Thymus (tissue), 11 donors: ENCODE measurements at regions not wholly inside any gene's neighbourhood (a gene's known extent, or its start where the extent isn't known, plus 50 kb on each side); places are given as distances from the start of the nearest gene placed in this dataset.

ENCODE experiments used
- DNase-seq, 9 donors: peaks; one replicate each; pipeline ENCODE4 v3.0.0-alpha.2; 2013; ENCODE audit warnings: low spot score in 9 of 9, low read depth in 6 of 9, missing footprints in 1 of 9
- H3K27ac ChIP-seq, 2 donors: one replicate each; pipeline ENCODE4 v1.5.1; 2013; ENCODE audit warnings: control low read depth in 1 of 2, low read depth in 1 of 2, low read length in 1 of 2, mild to moderate bottlenecking in 1 of 2, moderate library complexity in 1 of 2
- H3K27me3 ChIP-seq, 2 donors: one replicate each; pipeline ENCODE4 v1.5.1; 2013; ENCODE audit warnings: low read length in 1 of 2; ENCODE audit not compliant: control insufficient read depth in 2 of 2, insufficient read depth in 1 of 2
- H3K36me3 ChIP-seq, 2 donors: one replicate each; pipeline ENCODE4 v1.5.1; 2013; ENCODE audit warnings: low read length in 1 of 2, mild to moderate bottlenecking in 1 of 2, moderate library complexity in 1 of 2; ENCODE audit not compliant: control insufficient read depth in 2 of 2, insufficient read depth in 2 of 2
- H3K4me1 ChIP-seq, 2 donors: one replicate each; pipeline ENCODE4 v1.5.1; 2013; ENCODE audit warnings: low read length in 2 of 2; ENCODE audit not compliant: control insufficient read depth in 2 of 2, insufficient read depth in 2 of 2
- H3K4me3 ChIP-seq, 2 donors: one replicate each; pipeline ENCODE4 v1.5.1; 2013; ENCODE audit warnings: low read length in 2 of 2, control low read depth in 1 of 2, mild to moderate bottlenecking in 1 of 2
- H3K9me3 ChIP-seq, 2 donors: one replicate each; pipeline ENCODE4 v1.5.1; 2013; ENCODE audit warnings: low read length in 1 of 2, mild to moderate bottlenecking in 1 of 2; ENCODE audit not compliant: control insufficient read depth in 2 of 2, insufficient read depth in 1 of 2
- donor health status: healthy.

GRCh38 chr17:51572115-51572514 lies 311.8 kb downstream of the UTP18 start:
- Histone ChIP-seq H3K4me3 (no peak overlapping the region), H3K4me1 (no peaks in the 10 kb centered on the region), H3K27ac (no peak overlapping the region), H3K36me3 (no peaks in the 10 kb centered on the region), H3K9me3 (no peaks in the 10 kb centered on the region), H3K27me3 (no peaks in the 10 kb centered on the region)
- DNase-seq: no peak
